DND-41 (cell line): ENCODE measurements at regions not wholly inside any gene's neighbourhood (a gene's known extent, or its start where the extent isn't known, plus 50 kb on each side); places are given as distances from the start of the nearest gene placed in this dataset.

ENCODE experiments used
- EZH2 ChIP-seq: IDR thresholded peaks from 3 replicates; pipeline ENCODE4 v1.6.1; 2012; ENCODE audit warnings: borderline replicate concordance, low read depth, mild to moderate bottlenecking, moderate library complexity, low read length, inconsistent platforms; ENCODE audit not compliant: severe bottlenecking
- TF ChIP-seq, protein P1 (sequence below): IDR thresholded peaks from 2 replicates; pipeline ENCODE4 v1.5.1; 2012; ENCODE audit warnings: borderline replicate concordance, low read length, moderate library complexity, mild to moderate bottlenecking; ENCODE audit not compliant: poor library complexity, severe bottlenecking; ENCODE audit errors: extremely low read depth

DNA sequence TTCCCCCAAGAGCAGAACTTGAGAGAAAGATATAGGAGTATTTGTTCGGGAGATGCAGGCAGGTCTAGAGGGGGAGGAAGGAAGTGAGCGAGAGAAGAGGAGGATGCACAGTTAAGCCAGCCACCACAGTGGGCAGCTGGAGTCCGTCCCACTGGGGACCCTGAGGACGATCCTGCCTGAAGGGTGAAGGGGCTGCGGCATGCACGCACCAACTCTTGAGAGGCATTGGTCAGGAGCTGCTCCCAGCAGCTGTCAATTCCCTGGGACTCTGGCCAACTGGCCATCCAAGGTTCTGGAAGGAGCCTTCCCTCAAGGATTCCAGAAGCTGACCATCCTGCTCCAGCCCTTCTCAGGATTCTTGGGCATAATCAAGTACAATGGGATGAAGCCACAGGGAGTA, 246.9 kb downstream of the MATN1 start:
- TF ChIP-seq, protein P1, sequence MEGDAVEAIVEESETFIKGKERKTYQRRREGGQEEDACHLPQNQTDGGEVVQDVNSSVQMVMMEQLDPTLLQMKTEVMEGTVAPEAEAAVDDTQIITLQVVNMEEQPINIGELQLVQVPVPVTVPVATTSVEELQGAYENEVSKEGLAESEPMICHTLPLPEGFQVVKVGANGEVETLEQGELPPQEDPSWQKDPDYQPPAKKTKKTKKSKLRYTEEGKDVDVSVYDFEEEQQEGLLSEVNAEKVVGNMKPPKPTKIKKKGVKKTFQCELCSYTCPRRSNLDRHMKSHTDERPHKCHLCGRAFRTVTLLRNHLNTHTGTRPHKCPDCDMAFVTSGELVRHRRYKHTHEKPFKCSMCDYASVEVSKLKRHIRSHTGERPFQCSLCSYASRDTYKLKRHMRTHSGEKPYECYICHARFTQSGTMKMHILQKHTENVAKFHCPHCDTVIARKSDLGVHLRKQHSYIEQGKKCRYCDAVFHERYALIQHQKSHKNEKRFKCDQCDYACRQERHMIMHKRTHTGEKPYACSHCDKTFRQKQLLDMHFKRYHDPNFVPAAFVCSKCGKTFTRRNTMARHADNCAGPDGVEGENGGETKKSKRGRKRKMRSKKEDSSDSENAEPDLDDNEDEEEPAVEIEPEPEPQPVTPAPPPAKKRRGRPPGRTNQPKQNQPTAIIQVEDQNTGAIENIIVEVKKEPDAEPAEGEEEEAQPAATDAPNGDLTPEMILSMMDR = no peak
- no peak for TF ChIP-seq EZH2
